ENCODE measurements at regions not wholly inside any gene's neighbourhood (a gene's known extent, or its start where the extent isn't known, plus 50 kb on each side); places are given as distances from the start of the nearest gene placed in this dataset.
A peak's percentile ranks its signal among the peaks of the same experiment; 100 is the strongest.
"Not testable (repeated sequence)": the region's sequence is repeated elsewhere in the genome, so short reads cannot be mapped to it uniquely, and the experiment has no call there.

DNA sequence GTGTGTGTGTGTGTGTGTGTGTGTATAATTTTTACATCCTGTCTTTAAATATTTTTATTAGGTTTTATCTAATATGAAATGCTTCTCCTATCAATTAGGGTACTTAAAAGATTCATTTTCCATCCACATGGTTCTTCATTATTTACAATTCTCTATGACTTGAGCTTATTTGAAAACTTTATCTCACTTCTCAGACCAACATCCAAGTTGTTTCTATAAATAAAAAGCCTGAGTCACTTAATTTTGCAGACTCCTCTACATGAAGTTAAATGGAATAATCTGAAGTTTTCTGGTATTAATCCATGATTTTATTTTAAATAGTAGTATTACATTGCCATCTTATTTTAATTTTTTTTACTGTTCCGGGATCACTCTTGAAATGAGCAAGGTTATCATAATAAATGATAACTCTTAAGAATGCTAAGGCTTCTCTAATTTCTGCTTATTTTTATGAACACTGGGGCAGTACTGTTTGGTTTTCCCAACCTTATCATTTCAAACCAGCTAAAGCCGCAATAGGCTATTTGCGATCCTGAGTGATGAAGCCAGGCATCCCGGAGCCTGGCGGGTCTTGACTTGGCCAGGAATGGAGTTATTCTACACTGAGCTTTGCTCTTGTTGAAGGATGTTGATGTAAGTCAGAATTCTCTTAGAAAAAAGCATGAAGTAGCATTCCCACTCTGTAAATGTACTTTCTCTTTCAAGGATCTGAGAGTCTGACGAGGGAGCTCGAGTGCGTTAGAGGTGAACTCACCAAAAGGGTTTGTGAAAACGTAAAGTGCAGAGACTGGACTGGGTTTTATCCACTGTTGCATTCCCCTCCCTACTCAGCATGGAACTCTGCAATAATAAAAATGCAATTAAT lies 220.2 kb upstream of the LRTM1 start:
- Histone ChIP-seq H3K4me3 (ENCODE audit: low read depth, low read length) (no peak overlapping the region), H3K27me3 (ENCODE audit: control insufficient read depth, insufficient read depth, low read length) (no peaks in the 10 kb centered on the region), H3K36me3 (ENCODE audit: control insufficient read depth, insufficient read depth, low read length) (no peaks in the 10 kb centered on the region)
- ChIA-PET POLR2A (no interaction called here), CTCF (interaction anchor here (0.6 to 2.0 kb wide), 4 partner anchors 12 to 902 kb away, joined by 3 to 5 read pairs (median 4); no protein-coding TSS in a partner anchor)
- DNase-seq (ENCODE audit: low read depth), result no peak
- TF ChIP-seq, protein P1, sequence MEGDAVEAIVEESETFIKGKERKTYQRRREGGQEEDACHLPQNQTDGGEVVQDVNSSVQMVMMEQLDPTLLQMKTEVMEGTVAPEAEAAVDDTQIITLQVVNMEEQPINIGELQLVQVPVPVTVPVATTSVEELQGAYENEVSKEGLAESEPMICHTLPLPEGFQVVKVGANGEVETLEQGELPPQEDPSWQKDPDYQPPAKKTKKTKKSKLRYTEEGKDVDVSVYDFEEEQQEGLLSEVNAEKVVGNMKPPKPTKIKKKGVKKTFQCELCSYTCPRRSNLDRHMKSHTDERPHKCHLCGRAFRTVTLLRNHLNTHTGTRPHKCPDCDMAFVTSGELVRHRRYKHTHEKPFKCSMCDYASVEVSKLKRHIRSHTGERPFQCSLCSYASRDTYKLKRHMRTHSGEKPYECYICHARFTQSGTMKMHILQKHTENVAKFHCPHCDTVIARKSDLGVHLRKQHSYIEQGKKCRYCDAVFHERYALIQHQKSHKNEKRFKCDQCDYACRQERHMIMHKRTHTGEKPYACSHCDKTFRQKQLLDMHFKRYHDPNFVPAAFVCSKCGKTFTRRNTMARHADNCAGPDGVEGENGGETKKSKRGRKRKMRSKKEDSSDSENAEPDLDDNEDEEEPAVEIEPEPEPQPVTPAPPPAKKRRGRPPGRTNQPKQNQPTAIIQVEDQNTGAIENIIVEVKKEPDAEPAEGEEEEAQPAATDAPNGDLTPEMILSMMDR (IDR thresholded peaks at IDR 0.05; ENCODE audit: insufficient read depth, low read depth, low read length), result no peak

DNA sequence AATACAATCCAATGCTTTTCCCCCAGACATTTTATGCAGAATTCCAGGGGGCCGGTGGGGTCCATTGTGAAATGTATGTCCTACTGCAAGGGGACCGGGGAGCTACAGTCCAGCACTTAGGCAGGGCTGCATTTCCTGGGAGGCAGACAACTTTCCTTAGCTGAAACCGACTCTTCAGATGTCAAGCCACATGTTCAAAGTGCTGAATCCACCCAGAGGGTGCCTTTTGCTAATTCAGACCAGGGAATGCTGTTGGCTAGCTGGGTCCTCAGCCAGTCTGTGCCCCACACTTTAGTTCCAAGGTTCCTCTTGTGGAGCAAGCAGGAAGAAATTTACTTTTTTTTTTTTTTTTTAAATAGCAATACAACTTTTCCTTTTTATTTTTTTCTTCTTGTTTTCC lies 219.5 kb upstream of the LRTM1 start:
- TF ChIP-seq, protein P1 (IDR thresholded peaks at IDR 0.05; ENCODE audit: insufficient read depth, low read depth, low read length), result no peak
- no peak overlapping the region for H3K4me3 ChIP-seq (ENCODE audit: low read depth, low read length)
- DNase-seq (ENCODE audit: low read depth), result no peak
- H3K36me3 ChIP-seq (ENCODE audit: control insufficient read depth, insufficient read depth, low read length), result no peaks in the 10 kb centered on the region
- ChIA-PET POLR2A (no interaction called here), CTCF (interaction anchor here (2.0 kb wide), 1 partner anchor 13 kb away, joined by 5 read pairs; no protein-coding TSS in a partner anchor)
- no peaks in the 10 kb centered on the region for H3K27me3 ChIP-seq (ENCODE audit: control insufficient read depth, insufficient read depth, low read length)

DNA sequence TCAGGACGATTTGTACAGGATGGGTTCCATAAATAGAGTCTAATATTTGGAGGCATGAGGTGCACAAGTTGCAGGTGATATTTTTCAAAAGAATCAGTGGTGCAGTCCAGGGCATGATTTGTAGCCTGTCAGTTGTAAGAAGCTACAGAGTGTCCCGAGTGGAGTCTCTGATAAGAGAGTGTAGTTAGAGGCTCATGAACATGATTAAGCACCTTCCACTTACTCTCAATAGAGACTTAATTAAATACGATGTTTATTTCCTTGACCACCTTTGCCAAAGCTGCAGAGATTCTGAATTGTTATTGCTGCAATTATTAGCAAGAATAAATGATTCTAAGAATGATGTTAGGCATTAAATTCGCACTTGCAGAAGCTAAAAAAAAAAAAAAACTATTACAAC lies 218.4 kb upstream of the LRTM1 start:
- Histone ChIP-seq H3K27me3 (ENCODE audit: control insufficient read depth, insufficient read depth, low read length) (no peaks in the 10 kb centered on the region), H3K4me3 (ENCODE audit: low read depth, low read length) (no peak overlapping the region), H3K36me3 (ENCODE audit: control insufficient read depth, insufficient read depth, low read length) (no peaks in the 10 kb centered on the region)
- TF ChIP-seq, protein P1 (IDR thresholded peaks at IDR 0.05; ENCODE audit: insufficient read depth, low read depth, low read length), result no peak
- ChIA-PET POLR2A (no interaction called here), CTCF (interaction anchor here (0.6 kb wide), 1 partner anchor 507 kb away, joined by 4 read pairs; no protein-coding TSS in a partner anchor)
- no peak for DNase-seq (ENCODE audit: low read depth)

DNA sequence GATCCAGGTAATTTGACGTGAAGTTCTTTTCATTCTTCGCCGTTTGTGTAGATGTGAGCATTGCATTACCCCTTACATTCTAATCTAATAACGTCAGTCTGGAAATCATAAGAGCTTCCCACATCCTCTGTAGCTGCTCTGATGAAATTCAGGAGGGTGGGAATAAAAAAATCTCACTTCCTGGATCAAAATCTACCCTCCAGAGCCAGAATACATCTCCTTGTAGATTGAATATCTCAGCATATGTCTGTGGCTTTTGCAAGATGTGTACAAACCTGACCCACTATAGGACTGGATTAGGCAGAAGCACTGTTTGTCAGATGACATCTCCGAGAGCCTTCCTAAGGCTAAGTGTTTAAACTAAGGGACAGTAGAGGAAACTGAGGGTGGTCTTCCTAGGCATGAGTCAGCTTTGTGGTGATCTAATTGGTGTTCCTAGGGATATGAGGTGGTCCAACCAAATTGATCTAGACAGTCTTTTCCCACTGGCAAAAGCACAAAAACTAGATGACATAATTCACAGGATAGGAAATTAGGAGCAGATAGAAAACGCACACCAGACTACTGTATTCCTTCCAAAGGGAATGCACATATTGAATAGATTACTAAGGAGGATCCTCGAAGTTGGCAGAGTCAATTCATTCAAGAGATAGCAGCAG lies 216.3 kb upstream of the LRTM1 start:
- CTCF ChIA-PET, result interaction anchor here (0.7 to 2.1 kb wide), 6 partner anchors 9 to 198 kb away, joined by 3 to 9 read pairs (median 5); no protein-coding TSS in a partner anchor
- DNase-seq (ENCODE audit: low read depth), result peak; percentile 47
- H3K36me3 ChIP-seq (ENCODE audit: control insufficient read depth, insufficient read depth, low read length), result no peaks in the 10 kb centered on the region
- no peaks in the 10 kb centered on the region for H3K27me3 ChIP-seq (ENCODE audit: control insufficient read depth, insufficient read depth, low read length)
- TF ChIP-seq, protein P1 (IDR thresholded peaks at IDR 0.05; ENCODE audit: insufficient read depth, low read depth, low read length), result no peak
- POLR2A ChIA-PET, result no interaction called here
- H3K4me3 ChIP-seq (ENCODE audit: low read depth, low read length), result no peak overlapping the region

DNA sequence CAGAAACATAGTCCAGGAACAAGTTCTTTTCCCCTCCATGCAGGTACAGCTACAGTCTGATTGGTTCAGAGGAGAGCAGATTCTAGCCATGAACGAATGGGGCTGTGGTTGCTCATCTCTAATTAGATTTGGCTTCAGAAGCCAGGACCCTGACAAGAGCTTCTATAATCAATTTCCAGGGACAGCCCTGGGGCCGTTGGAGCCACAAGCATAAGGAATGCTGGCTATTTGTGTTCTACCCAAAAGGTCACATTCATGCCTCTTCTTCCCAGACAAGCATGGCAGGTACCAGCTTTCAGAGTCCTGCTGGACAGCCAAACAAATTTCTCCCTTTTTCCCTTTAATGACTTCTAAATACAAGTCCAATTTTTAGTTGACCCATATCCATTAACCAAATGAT lies 215.5 kb upstream of the LRTM1 start:
- POLR2A ChIA-PET, result no interaction called here
- no peak for DNase-seq (ENCODE audit: low read depth)
- TF ChIP-seq, protein P1 (IDR thresholded peaks at IDR 0.05; ENCODE audit: insufficient read depth, low read depth, low read length), result no peak
- H3K27me3 ChIP-seq (ENCODE audit: control insufficient read depth, insufficient read depth, low read length), result no peaks in the 10 kb centered on the region
- H3K36me3 ChIP-seq (ENCODE audit: control insufficient read depth, insufficient read depth, low read length), result no peaks in the 10 kb centered on the region
- CTCF ChIA-PET, result interaction anchor here (1.6 to 2.1 kb wide), 3 partner anchors 9 to 14 kb away, joined by 4 to 8 read pairs (median 6); no protein-coding TSS in a partner anchor
- no peak overlapping the region for H3K4me3 ChIP-seq (ENCODE audit: low read depth, low read length)

DNA sequence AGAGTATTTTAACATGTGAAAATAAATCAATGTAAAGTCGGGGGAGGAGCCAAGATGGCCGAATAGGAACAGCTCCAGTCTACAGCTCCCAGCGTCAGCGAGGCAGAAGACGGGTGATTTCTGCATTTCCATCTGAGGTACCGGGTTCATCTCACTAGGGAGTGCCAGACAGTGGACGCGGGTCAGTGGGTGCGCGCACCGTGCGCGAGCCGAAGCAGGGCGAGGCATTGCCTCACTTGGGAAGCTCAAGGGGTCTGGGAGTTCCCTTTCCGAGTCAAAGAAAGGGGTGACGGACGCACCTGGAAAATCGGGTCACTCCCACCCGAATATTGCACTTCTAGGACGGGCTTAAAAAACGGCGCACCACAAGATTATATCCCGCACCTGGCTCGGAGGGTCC lies 208.4 kb upstream of the LRTM1 start:
- H3K4me3 ChIP-seq (ENCODE audit: low read depth, low read length); DNase-seq (ENCODE audit: low read depth); POLR2A ChIA-PET; CTCF ChIA-PET; H3K27me3 ChIP-seq (ENCODE audit: control insufficient read depth, insufficient read depth, low read length); H3K36me3 ChIP-seq (ENCODE audit: control insufficient read depth, insufficient read depth, low read length): not testable (repeated sequence)

Measured in BJ (cell line).